ENCODE measurements at regions not wholly inside any gene's neighbourhood (a gene's known extent, or its start where the extent isn't known, plus 50 kb on each side); places are given as distances from the start of the nearest gene placed in this dataset.

DNA sequence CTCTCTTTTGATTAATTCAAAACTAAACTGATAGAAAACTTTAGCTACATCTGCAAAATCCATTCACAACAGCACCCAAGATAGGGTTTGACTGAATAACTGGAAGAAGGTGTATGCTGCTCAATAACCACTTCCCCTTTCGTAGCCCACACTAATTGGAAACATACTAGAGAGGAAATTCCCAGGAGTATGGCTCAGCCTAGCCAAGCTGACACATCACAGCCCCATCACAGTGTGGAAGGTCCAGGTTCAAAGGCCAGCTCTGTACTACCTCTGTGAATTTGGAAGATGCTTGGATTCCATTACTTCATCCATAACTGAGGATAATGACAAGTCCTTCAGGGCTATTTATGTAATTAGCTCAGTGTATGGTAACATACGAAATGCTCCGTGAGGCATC lies 185.4 kb downstream of the FBXO15 start:
- DNase-seq: peak; percentile 53

GRCh38 chr18:73961804-73962203 lies 185.8 kb downstream of the FBXO15 start:
- DNase-seq: no peak

GRCh38 chr18:73959352-73959751 lies 188.3 kb downstream of the FBXO15 start:
- DNase-seq: peak; percentile 41

DNA sequence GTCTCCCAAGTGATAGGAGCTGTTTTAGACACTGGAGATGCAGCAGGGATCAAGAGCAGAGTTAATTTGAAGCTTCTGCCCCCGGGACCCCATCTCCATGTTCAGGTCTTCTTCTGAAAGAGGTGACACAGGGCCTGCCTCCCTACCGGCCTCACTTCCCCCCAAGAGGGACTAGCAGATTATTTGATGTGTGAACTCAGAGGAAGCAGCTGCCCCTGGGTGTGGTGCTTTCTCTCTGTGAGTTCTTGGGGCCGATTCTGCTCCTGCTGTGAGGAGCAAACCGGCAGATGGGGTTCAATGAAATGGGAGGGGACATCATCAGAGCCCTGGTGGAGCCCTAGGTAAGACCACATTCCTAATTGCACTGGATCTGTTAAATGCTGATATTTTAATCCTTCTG lies 193.4 kb downstream of the FBXO15 start:
- no peak for DNase-seq

GRCh38 chr18:73952296-73952946 lies 195.2 kb downstream of the FBXO15 start:
- no peak for DNase-seq

DNA sequence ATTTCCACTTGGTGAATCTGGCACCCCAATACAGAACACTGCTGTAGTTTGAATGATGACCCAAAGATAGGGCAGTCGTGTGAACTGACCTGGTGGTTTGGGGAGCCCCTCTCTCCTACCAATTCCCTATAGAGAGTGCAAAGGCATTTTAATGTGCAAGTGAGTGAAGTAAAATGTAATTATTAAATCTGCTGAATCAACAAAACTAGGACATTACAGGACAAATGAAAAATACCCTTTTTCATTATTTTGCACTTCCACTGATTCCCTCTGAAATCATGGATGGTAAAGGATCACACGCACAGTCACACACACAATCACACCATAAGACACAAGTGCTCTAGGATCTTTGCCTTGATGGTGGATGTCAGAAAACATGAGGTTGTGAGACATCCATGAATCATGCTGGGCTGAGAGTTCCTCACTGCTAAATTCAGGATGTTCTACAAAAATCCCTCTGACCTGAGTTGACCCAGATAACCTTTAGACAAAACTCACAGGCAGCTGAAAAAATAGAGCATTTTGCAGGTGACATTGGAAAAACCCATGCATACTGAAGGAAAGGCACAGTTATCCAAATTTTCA lies 197.4 kb downstream of the FBXO15 start:
- DNase-seq: no peak

DNA sequence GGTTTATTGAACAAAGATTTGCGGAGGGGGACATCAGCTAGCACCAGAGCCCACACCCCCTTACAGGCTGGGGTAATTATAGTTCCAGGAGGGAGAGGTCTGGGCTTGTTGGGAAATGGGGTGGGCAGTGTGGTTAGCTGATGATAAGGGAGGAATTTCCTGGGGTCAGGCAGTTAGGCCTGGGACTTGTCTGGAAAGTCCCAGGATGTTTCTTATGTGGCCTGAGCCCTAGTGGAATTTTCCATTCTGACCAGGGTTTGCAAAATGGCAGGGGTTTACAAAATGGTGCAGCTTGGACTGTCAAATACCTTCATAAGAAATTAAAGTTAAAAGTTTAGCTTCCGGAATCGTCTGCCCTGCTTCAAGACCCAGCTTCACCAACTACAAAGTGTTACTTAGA lies 199.1 kb downstream of the FBXO15 start:
- DNase-seq: no peak

- no peak for DNase-seq
Observed at GRCh38 chr18:73948084-73948483, 199.6 kb downstream of the FBXO15 start.

DNA sequence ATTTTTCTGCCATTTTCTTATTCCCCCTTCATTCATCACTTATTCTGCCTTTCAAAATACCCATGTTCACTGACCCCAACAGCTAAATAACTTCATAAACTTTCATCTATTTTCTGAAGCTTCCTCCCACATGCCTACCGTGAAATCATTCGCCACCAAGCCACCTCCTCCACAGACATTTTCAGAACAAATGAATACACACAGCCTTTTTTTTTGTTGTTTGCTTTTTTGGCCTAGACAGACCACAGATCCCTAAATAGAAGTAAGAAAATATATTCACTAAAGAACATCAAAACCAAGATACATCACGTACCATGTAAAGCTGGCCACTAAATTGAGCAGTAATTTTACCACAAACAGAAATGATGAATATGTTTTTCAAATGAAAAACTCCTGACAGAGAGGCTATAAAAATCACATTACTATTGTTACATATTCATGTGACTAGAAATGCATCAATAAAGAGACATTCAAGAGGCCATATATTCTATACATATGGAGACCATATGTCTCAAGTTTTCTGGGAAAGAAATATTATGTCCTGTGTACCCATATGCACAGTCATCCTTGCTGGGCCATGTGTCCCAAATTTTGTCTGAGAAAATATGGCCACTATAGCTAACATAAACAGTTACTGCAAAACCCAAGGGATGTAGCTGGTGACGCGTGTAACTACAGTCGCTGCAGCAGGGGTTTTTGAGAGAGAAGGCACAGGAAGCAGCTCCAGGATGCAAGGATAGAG lies 200.3 kb downstream of the FBXO15 start:
- DNase-seq: no peak

DNA sequence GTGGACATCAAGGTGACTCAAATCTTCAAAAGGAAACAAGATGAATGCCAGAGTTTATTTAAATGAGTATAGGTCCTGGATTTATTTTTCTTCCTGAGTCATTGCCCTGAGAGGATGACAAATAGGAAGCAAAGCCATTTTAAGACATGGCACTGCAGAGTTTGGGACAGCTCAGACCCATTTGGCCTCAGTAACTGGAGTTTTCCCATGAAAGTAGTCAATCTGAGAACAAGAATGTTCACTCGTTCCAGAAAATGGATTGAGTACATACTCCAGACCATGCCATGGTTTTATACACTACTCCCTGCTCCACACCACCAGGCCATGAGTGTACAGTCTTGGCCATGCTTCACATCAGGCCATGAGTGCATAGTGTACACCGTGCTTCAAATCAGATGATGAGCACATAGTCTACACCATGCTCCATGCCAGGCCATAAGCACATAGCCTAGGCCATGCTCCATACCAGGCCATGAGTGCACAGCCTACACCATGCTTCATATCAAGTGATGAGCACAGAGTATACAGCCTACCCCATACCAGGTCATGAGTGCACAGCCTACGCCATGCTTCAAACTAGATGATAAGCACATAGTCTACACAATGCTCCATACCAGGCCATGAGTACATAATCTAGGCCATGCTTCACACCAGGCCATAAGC lies 202.4 kb downstream of the FBXO15 start:
- no peak for DNase-seq

DNA sequence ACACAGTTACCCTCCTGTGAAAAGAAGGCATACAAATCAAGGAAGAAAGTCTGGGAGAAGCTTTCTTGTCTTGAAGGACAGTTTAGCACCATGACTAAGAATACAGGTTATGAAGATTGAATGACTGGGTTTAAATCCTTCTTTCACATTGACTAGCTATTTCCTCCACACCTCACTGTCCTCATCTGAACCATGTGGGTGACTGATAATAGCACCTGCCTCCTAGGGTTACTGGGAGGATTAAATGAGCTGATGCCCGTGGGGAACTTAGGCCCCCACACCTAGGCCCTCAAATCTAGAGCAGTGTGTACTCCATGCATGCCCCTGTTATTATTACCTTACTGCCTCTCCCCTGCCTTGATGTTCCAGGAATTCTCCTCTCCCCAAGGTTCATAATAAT lies 202.9 kb downstream of the FBXO15 start:
- DNase-seq: no peak

DNA sequence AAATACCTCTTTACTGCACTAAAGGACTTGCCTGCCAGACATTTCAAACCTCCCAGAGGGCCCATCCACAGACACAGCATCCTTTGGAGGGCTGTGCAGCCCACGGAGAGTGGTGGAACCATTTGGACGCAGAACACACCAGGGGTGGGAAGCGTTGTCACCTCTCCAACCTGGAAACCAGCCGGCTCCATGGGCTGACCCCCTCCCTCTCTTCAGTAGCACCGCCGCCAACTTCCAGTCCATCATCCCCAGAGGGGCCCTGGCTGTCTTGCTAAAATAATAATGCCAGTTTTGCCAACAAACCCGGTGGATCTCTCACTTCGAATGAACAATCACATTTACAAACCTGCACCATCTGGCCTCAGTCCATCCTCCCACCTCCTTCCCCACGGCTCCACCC lies 203.9 kb downstream of the FBXO15 start:
- DNase-seq: no peak

DNA sequence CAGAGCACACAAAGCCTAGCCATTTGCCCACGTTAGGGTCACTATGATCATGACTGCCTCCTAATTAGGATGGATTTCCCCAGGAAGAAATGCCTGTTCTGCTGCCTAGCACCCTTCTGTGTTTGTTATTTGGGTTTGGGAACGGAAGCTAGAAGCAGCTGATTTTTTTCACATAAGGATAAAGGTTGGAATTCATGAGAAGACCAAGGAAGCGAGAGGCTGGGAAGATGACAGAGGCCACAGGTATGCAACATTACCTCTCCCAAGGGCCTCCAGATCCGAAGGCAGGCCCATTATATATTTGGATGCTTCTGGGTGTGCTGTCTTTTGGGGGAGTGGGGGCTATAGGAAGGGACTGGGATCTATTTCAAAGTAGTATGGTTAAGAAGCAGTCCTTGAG lies 204.7 kb downstream of the FBXO15 start:
- no peak for DNase-seq

GRCh38 chr18:73942081-73942625 lies 205.5 kb downstream of the FBXO15 start:
- DNase-seq: no peak

DNA sequence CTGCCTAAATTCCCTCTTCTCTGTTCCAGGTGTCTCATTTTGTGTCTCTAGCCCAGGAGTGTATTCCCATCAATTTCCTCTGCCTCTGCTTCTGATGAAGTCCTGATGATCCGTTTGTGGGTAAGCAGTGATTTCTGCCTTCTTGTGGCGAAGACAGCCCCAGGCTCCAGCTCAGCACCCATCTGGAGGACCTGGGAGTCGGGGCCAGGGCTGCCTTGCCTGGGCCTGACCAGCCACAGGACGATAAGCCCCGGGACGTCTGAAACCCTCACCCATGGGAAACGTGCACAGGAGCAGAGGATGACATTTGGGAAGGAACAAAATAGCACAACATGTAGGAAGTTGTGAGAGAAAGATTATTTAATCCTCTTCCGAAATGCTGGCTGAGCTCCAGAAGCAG lies 206.9 kb downstream of the FBXO15 start:
- DNase-seq: no peak

- no peak for DNase-seq
Observed at GRCh38 chr18:73939391-73939790, 208.2 kb downstream of the FBXO15 start.

GRCh38 chr18:73933685-73934084 lies 213.9 kb downstream of the FBXO15 start:
- DNase-seq: no peak

DNA sequence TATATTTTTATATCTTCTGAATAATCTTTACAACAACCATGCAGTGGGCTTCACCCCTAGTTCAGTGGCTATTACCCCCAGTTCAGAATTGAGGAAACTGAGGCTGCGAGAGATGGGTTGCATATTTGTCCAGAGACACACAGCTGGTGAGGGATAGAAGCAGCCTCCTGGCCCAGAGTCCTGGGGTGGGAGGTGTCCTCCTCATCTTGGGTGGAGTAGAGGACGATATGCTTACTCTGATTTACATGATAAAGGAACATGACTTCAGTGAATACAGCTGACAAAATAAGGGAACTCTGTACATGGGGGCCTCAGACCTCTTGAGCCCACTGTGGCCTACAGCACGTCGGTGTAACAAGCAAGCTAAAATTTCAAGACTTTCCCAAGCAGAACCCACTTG lies 214.7 kb downstream of the FBXO15 start:
- DNase-seq: no peak

- DNase-seq: no peak
Observed at GRCh38 chr18:73927496-73927895, 220.1 kb downstream of the FBXO15 start.

GRCh38 chr18:73924836-73925235 lies 222.8 kb downstream of the FBXO15 start:
- no peak for DNase-seq

GRCh38 chr18:73924307-73924706 lies 223.3 kb downstream of the FBXO15 start:
- DNase-seq: no peak

GRCh38 chr18:73923866-73924265 lies 223.8 kb downstream of the FBXO15 start:
- no peak for DNase-seq

DNA sequence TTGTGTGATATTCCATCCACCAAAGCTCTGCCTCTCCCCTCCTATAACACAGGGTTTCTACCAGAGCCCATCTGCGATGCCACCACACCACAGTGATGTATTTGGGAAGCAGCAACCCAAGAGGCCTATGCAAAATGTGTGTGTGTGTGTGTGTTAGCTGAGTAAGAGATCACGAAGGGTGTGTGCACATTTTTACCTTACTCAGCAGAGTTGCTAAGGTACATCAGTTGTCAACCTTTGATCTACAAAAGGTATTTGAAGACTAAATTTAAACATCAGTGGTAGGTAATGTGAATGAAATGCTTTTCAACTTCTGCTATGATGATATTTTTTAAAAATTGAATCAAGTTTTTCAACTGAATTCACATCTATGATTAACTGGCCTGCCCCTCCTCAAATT lies 227.6 kb downstream of the FBXO15 start:
- DNase-seq: no peak
